Parathyroid adenoma (tissue), 2 donors: ENCODE measurements at regions not wholly inside any gene's neighbourhood (a gene's known extent, or its start where the extent isn't known, plus 50 kb on each side); places are given as distances from the start of the nearest gene placed in this dataset.

Experiments
- H2AFZ ChIP-seq: fragments of 300-600 bp; sonication (generic); one replicate; pipeline ENCODE4 v1.7.0; 2017; ENCODE audit warnings: antibody characterized with exemption, mild to moderate bottlenecking
- H3K27ac ChIP-seq: fragments of 300-600 bp; sonication (generic); one replicate; pipeline ENCODE4 v1.7.0; 2017
- H3K27me3 ChIP-seq: fragments of 300-600 bp; sonication (generic); one replicate; pipeline ENCODE4 v1.7.0; 2017; ENCODE audit warnings: low read length; ENCODE audit not compliant: control insufficient read depth, insufficient read depth
- H3K36me3 ChIP-seq: fragments of 300-600 bp; sonication (generic); one replicate; pipeline ENCODE4 v1.7.0; 2017; ENCODE audit warnings: low read length; ENCODE audit not compliant: control insufficient read depth, insufficient read depth
- H3K4me1 ChIP-seq: fragments of 300-600 bp; sonication (generic); one replicate; pipeline ENCODE4 v1.7.0; 2017; ENCODE audit warnings: control low read depth
- H3K4me2 ChIP-seq: fragments of 300-600 bp; sonication (generic); one replicate; pipeline ENCODE4 v1.7.0; 2017; ENCODE audit warnings: low read length
- H3K4me3 ChIP-seq: fragments of 300-600 bp; sonication (generic); one replicate; pipeline ENCODE4 v1.7.0; 2017; ENCODE audit warnings: low read depth, low read length
- H3K79me2 ChIP-seq: fragments of 300-600 bp; sonication (generic); one replicate; pipeline ENCODE4 v1.7.0; 2017; ENCODE audit warnings: control low read depth
- H3K9ac ChIP-seq: fragments of 300-600 bp; sonication (generic); one replicate; pipeline ENCODE4 v1.7.0; 2017; ENCODE audit warnings: mild to moderate bottlenecking
- H3K9me3 ChIP-seq: fragments of 300-600 bp; sonication (generic); one replicate; pipeline ENCODE4 v1.7.0; 2017; ENCODE audit warnings: low read length; ENCODE audit not compliant: control insufficient read depth
- TF ChIP-seq, protein P1 (sequence below): fragments of 300-600 bp; sonication (generic); IDR thresholded peaks from one replicate; pipeline ENCODE4 v1.7.0; 2017; ENCODE audit warnings: antibody characterized with exemption, mild to moderate bottlenecking
- donor health status: primary hyperparathyroidism.

- H2AFZ ChIP-seq = no peak overlapping the region
- TF ChIP-seq, protein P1, sequence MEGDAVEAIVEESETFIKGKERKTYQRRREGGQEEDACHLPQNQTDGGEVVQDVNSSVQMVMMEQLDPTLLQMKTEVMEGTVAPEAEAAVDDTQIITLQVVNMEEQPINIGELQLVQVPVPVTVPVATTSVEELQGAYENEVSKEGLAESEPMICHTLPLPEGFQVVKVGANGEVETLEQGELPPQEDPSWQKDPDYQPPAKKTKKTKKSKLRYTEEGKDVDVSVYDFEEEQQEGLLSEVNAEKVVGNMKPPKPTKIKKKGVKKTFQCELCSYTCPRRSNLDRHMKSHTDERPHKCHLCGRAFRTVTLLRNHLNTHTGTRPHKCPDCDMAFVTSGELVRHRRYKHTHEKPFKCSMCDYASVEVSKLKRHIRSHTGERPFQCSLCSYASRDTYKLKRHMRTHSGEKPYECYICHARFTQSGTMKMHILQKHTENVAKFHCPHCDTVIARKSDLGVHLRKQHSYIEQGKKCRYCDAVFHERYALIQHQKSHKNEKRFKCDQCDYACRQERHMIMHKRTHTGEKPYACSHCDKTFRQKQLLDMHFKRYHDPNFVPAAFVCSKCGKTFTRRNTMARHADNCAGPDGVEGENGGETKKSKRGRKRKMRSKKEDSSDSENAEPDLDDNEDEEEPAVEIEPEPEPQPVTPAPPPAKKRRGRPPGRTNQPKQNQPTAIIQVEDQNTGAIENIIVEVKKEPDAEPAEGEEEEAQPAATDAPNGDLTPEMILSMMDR = no peak
- H3K9me3 ChIP-seq = no peaks in the 10 kb centered on the region
Observed at GRCh38 chr7:34330308-34330707, 327.7 kb upstream of the NPSR1 start.

DNA sequence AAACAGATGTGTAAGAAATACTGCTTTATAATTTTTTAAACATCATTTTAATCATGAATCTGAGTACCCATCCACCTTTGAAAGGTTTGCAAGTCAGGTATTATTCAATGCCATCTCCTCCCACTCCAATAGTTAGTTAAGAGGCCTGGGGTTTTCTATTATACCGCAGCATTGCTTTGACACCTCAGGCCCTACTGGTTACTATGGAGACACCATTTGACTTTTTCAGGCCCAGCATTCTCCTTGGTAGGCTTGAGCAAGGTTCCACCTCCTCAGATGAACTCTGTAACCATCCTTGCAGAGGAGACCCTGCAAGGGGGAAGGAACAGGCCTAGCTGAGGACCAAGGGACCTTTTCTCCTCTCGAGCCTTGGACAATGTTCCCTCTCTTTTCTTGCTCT, 326.9 kb upstream of the NPSR1 start:
- no peaks in the 10 kb centered on the region for H3K9me3 ChIP-seq
- TF ChIP-seq, protein P1 = no peak
- H3K4me3 ChIP-seq = no peak overlapping the region
- no peak overlapping the region for H3K4me2 ChIP-seq
- no peaks in the 10 kb centered on the region for H3K27me3 ChIP-seq
- no peaks in the 10 kb centered on the region for H3K36me3 ChIP-seq
- H3K4me1 ChIP-seq = no peaks in the 10 kb centered on the region
- H3K9ac ChIP-seq = no peak overlapping the region
- H3K27ac ChIP-seq = no peak overlapping the region
- H2AFZ ChIP-seq = no peak overlapping the region
- no peaks in the 10 kb centered on the region for H3K79me2 ChIP-seq

More at GRCh38 chr7:34330308-34330707, 327.7 kb upstream of the NPSR1 start:
- no peaks in the 10 kb centered on the region for H3K79me2 ChIP-seq
- H3K4me1 ChIP-seq = no peaks in the 10 kb centered on the region
- H3K27ac ChIP-seq = no peak overlapping the region
- H3K36me3 ChIP-seq = no peaks in the 10 kb centered on the region
- no peak overlapping the region for H3K4me2 ChIP-seq
- no peaks in the 10 kb centered on the region for H3K27me3 ChIP-seq
- H3K9ac ChIP-seq = no peak overlapping the region
- no peak overlapping the region for H3K4me3 ChIP-seq

DNA sequence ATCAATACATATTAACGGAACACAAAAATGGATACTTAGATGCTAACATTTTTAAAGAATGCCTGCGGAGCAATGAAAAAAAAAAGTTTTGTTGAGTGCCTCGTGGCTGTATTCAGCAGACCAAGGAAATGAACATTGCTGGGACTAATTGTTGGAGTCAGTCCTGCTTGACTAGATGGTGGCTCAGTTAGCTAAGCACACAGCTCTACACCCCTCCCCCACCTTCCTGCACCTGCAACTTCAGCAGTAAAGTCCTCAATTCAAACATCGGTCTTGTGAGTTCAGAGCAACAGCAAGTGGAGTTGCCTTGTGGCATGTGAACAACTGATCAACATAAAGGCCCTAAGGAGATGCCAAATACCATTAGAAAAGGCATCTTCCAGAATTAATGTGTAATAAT, 326.0 kb upstream of the NPSR1 start:
- H3K4me1 ChIP-seq = no peaks in the 10 kb centered on the region
- TF ChIP-seq, protein P1 = no peak
- no peak overlapping the region for H3K4me2 ChIP-seq
- H3K27me3 ChIP-seq = no peaks in the 10 kb centered on the region
- H3K4me3 ChIP-seq = no peak overlapping the region
- H2AFZ ChIP-seq = no peak overlapping the region
- no peak overlapping the region for H3K9ac ChIP-seq
- no peaks in the 10 kb centered on the region for H3K79me2 ChIP-seq
- H3K27ac ChIP-seq = no peak overlapping the region
- H3K9me3 ChIP-seq = no peaks in the 10 kb centered on the region
- H3K36me3 ChIP-seq = no peaks in the 10 kb centered on the region

DNA sequence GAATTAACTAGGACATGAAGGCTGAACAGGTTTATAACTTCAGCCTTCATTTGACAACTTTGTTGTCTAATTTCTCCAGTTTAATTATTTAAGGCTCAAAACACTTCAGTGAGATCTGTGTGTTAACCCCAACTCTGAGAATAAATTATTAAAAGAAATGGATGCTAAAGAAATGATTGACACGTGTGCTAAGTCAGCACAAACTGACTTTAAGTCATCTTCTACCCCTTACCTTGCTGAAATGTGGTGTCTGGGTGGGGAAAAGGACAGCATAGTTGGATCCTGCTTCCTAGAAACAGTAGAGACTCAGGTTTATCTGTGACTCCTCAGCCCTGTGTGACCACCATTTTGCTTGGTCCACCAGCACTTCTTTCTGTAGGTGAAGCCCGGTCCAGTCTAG, 324.8 kb upstream of the NPSR1 start:
- Histone ChIP-seq H3K9ac (no peak overlapping the region), H3K4me1 (no peaks in the 10 kb centered on the region), H3K4me2 (no peak overlapping the region), H3K36me3 (no peaks in the 10 kb centered on the region), H2AFZ (no peak overlapping the region), H3K27me3 (no peaks in the 10 kb centered on the region), H3K4me3 (no peak overlapping the region), H3K9me3 (no peaks in the 10 kb centered on the region), H3K79me2 (no peaks in the 10 kb centered on the region), H3K27ac (no peak overlapping the region)
- TF ChIP-seq, protein P1 = no peak

DNA sequence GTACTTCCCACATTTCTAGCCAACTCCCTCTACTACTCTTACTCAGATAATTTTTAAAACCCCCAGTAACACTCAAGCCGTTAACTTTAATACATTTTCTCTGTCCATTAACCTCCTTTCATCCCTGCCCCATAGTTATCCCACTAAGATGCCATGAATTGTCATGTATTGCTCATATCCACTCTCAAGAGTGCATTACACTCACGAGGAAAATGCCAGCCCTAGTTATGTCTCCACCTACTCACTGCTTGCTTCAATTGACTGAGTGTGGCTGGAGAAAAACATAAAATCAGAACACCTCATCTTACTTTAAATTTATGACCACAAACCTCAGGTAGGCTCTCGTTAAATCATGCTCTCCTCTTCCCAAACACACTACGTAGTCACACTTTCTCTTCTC, 324.1 kb upstream of the NPSR1 start:
- TF ChIP-seq, protein P1 = no peak
- no peaks in the 10 kb centered on the region for H3K9me3 ChIP-seq
- no peaks in the 10 kb centered on the region for H3K79me2 ChIP-seq

More for the DNA sequence above, 324.1 kb upstream of the NPSR1 start:
- Histone ChIP-seq H3K4me2 (no peak overlapping the region), H2AFZ (no peak overlapping the region), H3K27me3 (no peaks in the 10 kb centered on the region), H3K36me3 (no peaks in the 10 kb centered on the region), H3K4me1 (no peaks in the 10 kb centered on the region), H3K27ac (no peak overlapping the region), H3K4me3 (no peak overlapping the region), H3K9ac (no peak overlapping the region)
